ENCODE measurements at regions not wholly inside any gene's neighbourhood (a gene's known extent, or its start where the extent isn't known, plus 50 kb on each side); places are given as distances from the start of the nearest gene placed in this dataset.

DNA sequence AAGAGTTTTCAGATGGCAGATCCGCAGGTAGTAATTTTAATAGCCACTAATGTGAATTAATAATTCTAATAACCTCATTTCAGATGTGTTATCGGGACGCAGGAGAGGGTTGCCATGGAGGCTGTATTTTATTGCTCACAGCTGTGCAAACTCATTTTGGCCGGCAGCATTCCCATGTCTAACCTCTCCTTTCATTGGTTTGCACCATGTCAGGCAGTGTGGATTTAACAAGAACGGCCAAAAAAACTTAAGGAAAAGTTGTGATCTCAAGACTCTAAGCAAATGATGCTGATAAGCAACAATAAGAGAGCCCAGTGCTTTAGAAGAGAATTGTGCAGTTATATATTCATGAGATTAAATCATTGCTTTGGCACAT, 88.7 kb upstream of the NRP1 start (continued):
- TF ChIP-seq TBP (IDR thresholded peaks at IDR 0.05; ENCODE audit: low read depth, low read length) (no peak), ASH2L (IDR thresholded peaks at IDR 0.05; ENCODE audit: low read length) (no peak), CBX5 (IDR thresholded peaks at IDR 0.05; ENCODE audit: low read depth, low read length) (no peak), RXRA (IDR thresholded peaks at IDR 0.05; ENCODE audit: insufficient read depth, low read depth, low read length) (no peak), SAP30 (IDR thresholded peaks at IDR 0.05; ENCODE audit: insufficient read depth, insufficient replicate concordance, low read length) (no peak), ZNF274 (IDR thresholded peaks at IDR 0.05; ENCODE audit: borderline replicate concordance, extremely low read depth, low read length) (no peak)

Measured in H1 (cell line).